NCI-H1417 treated with DMSO at 0.1 percent for 48 hours (cell line): ENCODE measurements at regions not wholly inside any gene's neighbourhood (a gene's known extent, or its start where the extent isn't known, plus 50 kb on each side); places are given as distances from the start of the nearest gene placed in this dataset.

Source experiments
- DNase-seq: peaks from one replicate; lab custom pipeline; 2025; lab: John Stamatoyannopoulos, UW

DNA sequence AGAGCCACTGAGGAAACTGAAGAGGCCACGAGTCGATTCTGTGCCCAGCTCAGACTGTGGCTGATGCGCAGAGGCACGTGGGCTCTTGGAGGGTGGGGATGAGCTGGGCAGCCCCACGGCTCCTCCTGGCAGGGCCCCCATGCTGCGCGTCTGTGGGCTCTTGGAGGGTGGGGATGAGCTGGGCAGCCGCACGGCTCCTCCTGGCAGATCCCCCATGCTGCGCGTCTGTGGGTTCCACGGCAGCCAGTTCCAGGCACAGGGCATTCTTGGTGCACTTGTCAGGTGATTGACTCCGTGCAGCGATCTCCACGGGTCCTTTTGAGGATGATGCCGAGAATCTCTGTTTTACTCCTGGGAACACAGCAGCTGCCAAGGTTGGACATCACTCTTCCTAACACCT, 138.1 kb upstream of the ZNF236 start:
- no peak for DNase-seq

DNA sequence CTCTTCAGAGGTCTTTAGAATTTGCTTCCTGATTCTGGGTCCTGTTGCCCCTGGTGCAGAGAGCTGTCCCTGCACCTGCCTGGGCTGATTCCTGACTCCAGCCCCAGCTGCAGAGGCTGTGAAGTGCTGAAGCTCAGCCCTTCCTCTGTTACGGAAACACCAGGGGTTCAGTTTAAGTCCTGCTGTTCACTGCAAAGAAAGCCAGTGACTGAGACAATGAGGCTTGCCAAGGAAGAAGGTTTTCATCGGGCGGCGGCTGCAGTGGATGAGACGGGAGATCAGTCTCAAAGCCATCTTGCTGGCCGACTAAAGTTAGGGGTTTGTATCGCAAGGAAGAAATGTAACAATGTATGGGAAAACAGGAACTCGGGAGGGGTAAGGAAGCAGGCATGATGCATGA, 142.4 kb upstream of the ZNF236 start:
- peak; percentile 44 for DNase-seq

DNA sequence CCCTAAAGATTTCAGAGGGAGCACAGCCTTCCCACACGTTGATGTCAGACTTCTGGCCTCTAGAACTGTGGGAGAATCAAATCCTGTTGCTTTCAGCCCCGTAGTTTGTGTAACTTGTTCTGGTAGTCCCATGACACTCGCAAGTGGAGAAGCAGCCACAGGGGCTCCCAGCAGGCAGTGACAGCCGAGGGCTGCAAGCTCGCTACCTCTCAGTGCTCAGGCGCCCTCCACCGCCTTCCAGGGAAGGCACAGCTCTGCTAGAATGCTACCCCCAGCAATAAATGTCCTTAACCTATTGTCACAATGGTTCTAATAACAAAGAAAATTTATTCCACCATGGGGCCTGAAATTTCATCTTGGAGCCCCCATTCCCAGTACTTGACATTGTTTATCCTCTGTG, 143.1 kb upstream of the ZNF236 start:
- peak; percentile 51 for DNase-seq

DNA sequence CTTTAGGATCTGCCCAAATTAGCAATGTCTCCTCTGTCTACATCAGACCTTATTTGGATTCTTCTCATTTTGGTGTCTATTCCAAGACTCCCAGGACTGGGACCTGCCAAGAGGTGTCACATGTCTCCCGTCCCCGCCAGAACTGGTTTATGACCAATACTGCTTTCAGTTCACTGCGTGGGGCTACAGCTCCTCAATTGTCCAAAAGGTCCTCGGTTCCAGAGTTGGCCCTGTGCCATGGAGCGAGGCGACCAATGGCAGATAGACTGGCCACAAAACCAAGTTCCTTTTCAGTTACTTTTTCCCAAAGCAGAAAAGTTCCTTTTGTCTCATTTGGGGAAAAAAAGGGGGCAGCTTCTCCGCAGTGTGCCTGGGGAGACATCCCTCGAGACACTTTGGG, 144.1 kb upstream of the ZNF236 start:
- DNase-seq: no peak

DNA sequence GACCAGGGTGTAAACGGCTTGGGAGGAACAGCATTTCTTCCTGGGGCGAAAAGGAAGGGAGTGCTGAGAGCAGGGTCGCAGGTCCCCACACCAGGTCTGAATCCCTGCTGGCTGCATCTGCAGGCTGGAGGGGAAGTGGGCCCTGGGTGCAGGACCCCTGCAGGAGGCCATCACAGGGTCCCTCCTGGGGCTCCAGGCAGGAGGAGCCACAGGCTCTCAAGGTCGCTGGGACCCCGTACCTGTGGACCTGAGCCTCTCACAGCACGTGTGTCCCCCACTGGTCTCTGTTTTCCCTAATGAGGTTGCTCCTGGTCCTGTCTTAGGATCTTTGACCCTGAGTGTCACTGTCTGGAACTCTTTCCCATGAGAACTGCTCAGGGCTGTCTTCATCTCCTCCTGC, 147.8 kb upstream of the ZNF236 start:
- DNase-seq: no peak

DNA sequence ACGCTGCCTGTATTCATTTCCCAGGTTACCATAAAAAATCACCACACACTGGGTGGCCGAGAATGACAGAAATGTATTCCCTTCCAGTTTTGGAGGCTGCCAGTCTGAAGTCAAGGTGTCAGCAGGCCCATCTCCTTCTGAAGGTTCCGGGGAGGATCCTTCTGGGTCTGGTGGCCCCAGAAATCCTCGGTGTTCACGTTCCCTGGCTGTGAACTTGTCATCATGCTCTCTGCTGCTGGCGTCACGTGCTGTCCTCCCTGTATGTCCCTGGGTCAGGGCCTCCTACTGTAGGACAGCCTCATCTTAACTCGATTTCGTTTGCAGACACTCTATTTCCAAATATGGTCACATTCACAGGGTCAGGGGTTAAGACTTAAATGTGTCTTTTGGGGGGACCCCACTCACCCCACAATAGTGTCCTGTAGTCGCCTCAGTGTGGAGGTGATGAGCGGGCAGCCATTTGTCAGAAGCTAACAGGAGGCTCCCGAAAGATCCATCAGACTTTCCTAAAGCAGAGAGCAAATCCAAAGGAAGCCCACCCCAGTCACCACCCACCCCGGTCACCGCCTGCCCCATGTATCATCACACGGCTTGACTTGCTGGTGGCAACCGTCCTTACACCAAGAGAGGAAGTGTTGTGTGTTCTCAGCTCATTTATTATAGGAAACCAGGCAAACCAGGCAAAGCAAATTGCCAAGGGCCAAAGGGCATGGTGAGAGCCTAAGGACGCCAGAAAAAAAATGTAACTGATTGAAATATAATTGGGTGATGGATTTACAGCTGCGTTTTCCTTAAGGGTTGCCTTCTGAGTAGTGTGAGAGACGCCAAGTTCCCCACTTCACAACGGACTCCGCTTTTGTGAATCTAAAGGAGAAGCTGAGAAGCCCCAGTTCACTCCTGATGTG, 148.8 kb upstream of the ZNF236 start:
- no peak for DNase-seq

DNA sequence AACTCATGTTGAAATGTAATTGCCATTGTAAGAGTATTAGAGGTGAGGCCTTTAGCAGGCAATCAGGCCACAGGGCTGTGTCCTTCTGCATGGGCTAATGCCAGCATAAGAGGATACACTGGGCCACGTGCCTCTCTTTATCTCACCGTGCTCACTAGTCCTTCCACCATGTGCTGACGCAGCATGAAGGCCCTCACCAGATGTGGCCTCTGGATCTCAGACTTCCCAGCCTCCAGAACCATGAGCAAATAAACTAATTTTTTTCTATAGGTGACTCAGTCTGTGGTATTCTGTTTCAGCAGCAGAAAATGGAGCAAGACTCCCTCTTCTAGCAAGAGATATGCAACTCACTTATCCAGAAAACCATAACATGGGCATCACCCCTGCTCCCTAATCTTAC, 149.7 kb upstream of the ZNF236 start:
- DNase-seq: no peak

DNA sequence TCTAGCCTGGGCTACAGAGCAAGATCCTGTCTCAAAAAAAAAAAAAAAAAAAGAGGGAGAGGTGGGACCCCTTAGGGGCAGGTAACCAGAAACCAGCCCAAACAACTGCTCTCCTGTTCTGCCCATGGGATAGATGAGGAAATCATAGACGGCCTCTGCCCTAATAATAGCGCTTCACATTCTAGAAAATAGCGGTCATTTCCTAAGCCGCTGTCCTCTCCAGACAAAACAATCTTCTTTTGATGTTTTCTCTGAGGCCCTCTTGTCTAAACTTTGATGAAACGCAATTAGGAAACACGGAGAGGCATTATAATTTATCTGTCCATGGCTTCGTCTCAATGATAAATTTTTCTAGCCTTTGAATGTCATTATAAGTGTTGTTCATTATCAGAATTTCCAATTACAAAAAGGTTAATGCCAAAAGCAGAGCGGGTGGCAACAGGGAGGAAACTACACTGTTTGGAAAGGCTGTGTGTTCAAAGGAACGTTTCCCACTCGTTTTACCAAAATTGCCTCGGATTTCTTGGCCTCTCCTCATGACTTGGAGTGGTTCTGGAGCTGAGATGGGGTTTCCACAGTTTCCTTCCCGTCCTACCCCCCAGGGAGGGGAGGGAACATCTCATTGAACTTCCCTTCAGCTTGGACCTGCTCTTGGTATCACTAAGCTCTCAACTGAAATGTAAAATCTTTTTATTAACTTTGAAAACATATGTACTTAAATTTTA, 151.6 kb upstream of the ZNF236 start:
- no peak for DNase-seq

DNA sequence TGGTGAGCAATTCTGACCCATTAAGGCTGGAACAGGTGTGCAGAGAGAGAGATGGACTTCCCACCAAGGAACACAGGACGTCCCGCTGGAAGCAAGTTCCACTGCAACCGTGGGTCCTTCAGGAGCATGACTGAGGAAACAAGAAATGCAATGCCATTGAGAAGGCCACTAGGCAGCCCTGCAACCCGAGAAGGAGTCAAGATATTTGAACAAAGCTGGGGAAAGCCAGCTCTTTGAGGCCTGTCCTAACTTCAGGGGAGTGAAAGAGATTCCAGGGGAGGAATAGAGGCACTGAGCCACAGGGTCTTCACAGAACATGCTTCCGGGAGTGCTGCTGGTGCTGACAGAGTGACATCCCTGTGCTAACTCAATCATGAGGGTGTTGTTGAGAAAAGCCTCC, 153.8 kb upstream of the ZNF236 start:
- no peak for DNase-seq

DNA sequence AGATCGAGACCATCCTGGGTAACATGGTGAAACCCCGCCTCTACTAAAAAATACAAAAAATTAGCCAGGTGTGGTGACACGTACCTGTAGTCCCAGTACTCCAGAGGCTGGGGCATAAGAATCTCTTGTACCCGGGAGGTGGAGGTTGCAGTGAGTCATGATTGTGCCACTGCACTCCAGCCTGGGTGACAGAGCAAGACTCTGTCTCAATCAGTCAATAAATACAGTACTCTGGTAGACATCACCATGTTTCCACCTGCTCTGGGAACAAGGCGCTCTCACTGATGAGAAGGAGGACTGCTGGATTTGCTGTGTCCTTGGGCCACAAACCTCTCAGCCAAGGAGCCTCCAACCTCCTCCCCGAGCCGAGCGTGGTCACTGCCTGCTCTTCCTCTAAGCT, 154.2 kb upstream of the ZNF236 start:
- no peak for DNase-seq

DNA sequence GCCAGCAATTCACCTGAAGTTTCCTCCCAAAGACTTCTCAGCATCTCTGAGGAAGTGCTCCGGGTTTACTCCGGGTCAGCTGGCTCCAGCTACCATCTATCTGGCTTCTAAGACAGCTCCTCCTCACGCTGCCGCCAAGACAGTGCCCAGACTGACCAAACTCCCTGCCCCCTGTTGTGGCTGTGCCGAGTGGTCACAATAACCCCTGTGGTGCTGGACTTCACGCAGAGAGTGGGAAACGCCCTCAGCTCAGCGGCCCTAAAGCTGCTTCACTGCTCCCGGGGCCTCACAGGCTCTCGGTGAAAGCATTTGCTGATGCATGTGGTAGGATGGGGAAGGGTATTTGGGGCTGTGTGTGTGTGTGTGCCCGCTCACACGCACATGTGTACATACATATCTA, 154.8 kb upstream of the ZNF236 start:
- no peak for DNase-seq

DNA sequence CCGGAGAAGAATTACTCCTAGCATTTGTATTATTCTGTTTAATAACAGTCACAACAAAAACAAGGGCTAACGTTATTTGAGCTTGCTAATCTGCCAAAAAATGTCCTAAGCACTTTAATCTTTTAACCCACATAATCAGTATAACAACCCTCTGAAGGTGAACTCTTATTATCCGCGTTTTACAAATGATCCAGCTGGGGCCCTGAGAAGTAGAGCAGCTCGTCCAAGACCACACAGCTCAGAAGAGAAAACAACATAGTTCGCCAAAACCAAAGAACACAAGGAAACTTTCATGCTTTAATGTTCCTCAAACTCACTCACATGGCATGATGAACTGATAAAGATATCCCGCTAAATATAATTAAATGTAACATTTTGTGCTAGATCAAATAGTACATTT, 159.7 kb upstream of the ZNF236 start:
- DNase-seq: no peak

DNA sequence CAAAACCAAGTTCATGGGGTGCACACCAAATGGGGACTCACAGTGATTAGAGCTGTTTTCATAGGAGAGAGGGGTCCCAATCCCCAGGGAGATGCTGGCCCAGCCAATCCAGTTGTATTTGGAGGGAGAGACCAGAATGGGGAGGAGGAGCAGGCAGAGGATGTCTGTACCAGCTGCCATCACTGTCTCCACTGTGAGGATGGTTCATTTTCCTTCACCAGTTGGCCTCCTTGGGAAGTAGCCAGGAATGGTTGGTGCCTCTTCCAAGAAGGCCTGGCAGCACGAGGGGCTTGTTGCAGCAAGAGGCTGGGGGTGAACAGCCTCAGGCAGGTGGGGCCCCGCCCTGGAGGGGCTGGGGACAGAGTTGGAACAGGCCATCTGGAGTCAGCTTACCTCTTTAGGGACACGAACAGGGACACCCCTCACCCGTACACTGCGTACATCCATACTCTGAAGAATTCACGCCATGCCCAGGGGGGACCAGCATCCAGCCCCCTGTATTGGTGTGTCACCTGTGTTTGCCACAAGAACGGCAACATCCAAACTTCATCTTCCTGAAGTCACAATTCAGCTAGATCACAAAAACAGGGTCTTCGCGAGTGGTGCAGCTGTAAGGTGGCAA, 161.7 kb upstream of the ZNF236 start:
- DNase-seq: no peak

DNA sequence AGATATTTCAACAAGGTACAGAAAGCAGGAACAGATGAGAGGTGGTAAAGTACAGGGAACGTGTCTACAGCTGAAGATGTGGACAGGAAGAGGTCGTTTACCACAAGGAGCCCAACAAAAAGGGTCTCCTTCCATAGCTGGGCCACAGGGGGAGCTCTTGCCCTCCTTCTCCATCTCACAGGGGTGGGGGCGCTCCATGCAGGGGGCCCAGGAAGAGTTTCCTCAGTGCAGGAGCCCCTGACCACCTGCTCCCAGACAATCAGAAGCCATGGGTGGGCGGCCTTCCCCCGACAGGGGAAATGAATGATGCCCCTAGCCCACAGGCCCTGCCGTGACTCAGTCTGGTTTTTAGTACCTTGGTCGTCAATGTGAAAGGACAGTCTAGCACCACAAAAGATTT, 163.6 kb upstream of the ZNF516 start:
- DNase-seq: no peak

DNA sequence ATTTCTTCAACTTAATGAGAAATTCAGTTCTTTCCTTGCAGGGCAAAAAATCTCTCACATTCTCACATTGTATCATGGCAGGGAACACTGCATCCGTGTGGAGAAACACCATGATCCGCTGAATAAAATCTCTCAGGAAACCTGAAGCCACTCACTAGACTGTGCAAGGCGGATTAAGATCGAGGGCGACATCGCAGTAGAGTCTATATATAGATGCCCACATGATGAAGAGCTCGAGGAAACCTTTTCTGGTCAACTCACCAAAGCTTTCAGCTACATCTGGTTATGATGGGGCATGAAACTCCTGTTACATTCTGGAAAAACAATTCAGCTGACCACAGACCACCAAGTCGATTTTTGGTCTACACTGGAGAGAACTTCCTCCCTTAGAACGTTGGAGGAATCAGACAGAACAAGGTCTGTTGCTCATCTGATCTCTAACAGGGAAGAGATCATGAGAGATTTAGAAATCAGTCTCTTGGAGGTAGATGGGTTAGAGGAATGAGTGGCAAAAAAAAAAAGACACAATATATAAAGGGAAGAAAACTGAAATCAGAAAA, 162.9 kb upstream of the ZNF516 start:
- no peak for DNase-seq

DNA sequence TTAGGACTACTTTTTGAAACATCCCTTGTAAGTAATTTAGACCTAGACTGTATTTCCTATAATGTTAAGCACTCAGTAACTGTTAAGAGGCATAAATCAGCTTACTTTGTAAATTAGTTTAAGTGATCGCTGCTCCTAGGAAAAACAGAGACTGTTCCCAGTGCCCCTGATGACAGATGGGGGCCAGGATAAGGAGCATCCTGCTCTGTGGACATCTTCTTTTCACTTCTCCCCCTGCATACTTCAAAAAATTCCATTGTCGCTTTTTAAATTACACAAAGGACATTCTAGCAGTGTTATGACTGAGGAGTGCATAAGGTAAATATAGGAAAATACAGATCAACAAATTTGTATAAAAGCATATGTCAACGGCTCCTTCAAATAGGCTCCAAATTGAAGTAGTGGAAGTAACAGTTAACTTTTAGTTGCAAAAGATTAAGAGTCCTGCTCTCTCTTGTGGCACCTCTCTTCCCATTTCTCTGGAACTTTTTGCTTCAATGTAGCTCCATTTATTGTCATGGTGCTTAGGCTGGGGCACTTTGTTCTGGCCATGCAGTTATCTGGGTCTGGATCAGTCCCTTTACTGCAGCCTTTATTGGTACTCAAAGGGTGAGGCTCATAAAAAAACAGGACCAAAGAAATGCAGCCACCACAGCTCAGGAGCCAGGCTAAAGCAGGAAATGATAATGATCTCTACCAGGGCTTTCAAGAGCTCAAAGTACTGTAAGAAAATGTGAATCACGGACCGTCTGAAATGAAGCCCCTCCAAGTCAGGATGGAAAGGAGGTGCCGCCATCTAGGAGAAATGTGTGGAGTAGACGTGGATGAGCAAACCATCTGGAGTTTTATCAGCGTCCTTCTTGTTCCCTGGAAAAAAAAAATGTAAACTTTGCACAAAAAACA, 162.1 kb upstream of the ZNF516 start:
- no peak for DNase-seq

DNA sequence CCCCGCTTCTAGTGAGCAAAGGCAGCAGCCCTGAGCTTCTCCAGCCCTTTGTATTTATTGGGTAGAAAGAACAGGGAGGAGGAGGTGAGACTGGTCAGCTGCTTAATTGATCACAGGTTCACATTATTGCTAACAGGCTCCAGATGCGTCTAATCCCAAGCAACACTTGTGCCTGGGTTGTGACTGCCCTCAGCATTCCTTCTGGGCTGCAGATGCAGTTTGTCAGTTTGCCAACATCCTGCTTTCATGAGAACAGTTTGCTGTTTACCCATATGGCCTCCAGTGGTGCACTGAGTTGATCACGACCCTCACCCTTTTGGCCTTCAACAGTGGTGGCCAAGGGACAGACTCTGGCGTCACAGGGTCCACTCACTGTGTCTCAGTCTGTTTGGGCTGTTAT, 159.5 kb upstream of the ZNF516 start:
- no peak for DNase-seq

DNA sequence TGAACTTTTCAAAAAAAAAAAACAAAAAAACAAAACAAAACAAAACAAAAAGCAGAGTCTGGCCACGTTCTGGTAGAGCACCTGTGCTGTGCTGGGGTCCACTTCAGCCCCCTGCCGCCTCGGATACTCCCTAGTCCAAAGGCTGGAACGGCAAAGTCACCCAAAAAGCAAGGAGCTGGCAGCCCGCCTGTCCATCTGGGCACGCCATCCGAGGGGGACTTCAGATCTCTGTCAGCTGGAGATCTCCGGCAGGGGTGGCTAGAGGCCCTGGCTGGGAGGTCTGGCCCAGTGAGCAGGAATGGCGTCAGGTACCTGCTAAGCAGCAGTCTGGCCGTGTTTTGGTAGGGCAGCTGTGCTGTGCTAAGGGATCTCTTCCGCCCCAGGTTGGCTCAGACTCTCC, 152.3 kb upstream of the ZNF516 start:
- no peak for DNase-seq

DNA sequence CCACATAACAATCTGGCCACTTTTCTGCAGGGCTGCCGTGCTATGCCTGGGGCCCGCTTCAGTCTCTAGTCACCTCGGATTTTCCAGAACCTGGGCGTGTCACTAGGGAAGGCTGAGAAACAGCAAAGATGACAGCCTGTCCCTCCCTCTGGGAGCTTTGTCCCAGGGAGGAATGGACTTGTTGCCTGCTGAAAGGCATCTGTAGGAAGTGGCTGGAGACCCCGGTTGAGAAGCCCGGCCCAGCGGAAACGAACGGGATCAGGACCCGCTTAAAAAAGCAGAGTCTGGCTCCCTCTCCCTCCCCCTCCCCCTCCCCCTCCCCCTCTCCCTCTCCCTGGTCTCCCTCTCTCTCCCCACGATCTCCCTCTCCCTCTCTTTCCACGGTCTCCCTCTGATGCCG, 149.5 kb upstream of the ZNF516 start:
- no peak for DNase-seq

DNA sequence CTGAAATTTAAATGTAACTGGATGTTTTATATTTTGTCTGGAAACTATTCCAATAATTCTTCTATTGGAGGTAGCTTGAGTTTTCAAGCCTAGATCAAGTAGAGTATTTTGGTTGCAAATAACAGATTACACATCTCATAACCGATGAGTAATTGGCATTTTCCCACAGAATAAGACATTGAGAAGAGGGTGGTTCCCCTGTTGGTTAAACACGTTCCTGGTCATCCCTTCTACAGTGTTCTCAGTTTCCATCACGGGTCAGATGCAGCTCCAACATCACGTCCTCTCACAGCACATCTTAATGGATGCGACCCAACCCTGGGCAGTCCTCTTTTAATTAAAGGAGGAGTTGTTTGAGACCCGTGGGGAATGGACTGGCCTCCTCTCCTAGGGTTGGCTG, 149.0 kb upstream of the ZNF516 start:
- DNase-seq: no peak

DNA sequence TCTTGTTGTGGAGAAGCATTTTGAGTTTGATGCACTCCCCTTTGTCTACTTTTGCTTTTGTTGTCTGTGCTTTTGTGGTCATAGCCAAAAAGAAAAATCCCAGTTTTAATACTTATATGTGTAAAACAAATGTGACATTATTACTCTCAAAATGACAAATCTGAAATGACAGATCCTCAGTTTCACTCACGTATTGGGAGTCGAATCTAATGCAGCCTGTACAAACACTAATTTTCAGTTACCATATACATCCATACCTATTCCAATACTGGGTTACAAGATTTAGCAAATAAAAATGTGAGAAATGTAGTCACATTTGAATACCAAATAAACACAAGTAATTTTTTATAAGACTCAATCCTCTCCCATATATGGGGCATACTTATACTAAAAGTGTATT, 148.2 kb upstream of the ZNF516 start:
- DNase-seq: no peak

DNA sequence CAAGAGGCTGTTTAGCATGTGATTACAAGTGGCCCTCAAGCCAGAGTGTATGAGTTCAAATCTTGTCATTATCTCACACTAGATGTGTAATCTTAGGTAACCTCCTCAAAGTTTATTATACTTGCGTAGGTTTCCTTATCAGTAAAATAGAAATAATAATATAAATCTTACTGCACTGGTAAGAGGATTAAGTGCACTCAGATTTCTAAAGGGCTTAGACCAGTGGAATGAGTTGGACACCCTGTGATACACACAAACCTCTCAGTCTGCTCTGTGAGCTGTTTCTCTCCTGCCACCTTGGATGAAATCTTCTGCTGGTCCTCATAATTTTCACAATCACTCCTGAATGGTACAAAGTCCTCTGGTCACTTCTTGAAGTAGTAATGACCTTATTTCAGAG, 145.4 kb upstream of the ZNF516 start:
- no peak for DNase-seq
